HL-60 (cell line): ENCODE measurements at regions not wholly inside any gene's neighbourhood (a gene's known extent, or its start where the extent isn't known, plus 50 kb on each side); places are given as distances from the start of the nearest gene placed in this dataset.

Experiments
- DNase-seq, 2 experiments: peaks; one replicate each; pipeline ENCODE4 v3.0.0-alpha.2; 2010 to 2020; ENCODE audit warnings: low read depth in 1 of 2, low spot score in 1 of 2
- H3K27ac ChIP-seq: fragments of 250-450 bp; sonication (Bioruptor Pico); replicated peaks from 2 replicates; pipeline ENCODE4 v1.5.1; 2020; ENCODE audit warnings: mild to moderate bottlenecking, moderate library complexity
- H3K27me3 ChIP-seq: fragments of 250-450 bp; sonication (Bioruptor Pico); 2 replicates; pipeline ENCODE4 v1.5.1; 2021; ENCODE audit warnings: mild to moderate bottlenecking, moderate library complexity; ENCODE audit not compliant: insufficient read depth, poor library complexity, severe bottlenecking
- H3K4me3 ChIP-seq: replicated peaks from 2 replicates; pipeline ENCODE4 v1.5.1; 2011; ENCODE audit warnings: mild to moderate bottlenecking, control low read depth, low read length; ENCODE audit not compliant: insufficient read depth
- CTCF ChIP-seq: IDR thresholded peaks from one replicate; pipeline ENCODE4 v1.5.1; 2011; ENCODE audit warnings: low read length, control low read depth, inconsistent platforms; ENCODE audit not compliant: insufficient read depth
- GABPA ChIP-seq: IDR thresholded peaks from 2 replicates; pipeline ENCODE4 v1.6.1; 2012; ENCODE audit warnings: low read depth
- POLR2AphosphoS5 ChIP-seq: IDR thresholded peaks from 2 replicates; pipeline ENCODE4 v1.6.1; 2012; ENCODE audit warnings: low read depth
- REST ChIP-seq: IDR thresholded peaks from 2 replicates; pipeline ENCODE4 v1.6.1; 2012; ENCODE audit warnings: low read depth; ENCODE audit not compliant: insufficient replicate concordance
- SPI1 ChIP-seq: IDR thresholded peaks from 2 replicates; pipeline ENCODE4 v1.6.1; 2012; ENCODE audit warnings: low read depth, mild to moderate bottlenecking, borderline replicate concordance

GRCh38 chr18:38612904-38613303, 1047.3 kb upstream of the CELF4 start:
- Histone ChIP-seq H3K27me3 (no peaks in the 10 kb centered on the region), H3K27ac (no peak overlapping the region), H3K4me3 (no peak overlapping the region)
- TF ChIP-seq POLR2AphosphoS5 (no peak), REST (no peak), SPI1 (no peak), GABPA (no peak), CTCF (no peak)
- DNase-seq, result no peak

- H3K4me3 ChIP-seq, result no peak overlapping the region
- no peaks in the 10 kb centered on the region for H3K27me3 ChIP-seq
- H3K27ac ChIP-seq, result no peak overlapping the region
- TF ChIP-seq REST, result no peak
- TF ChIP-seq GABPA, result no peak
- no peak for TF ChIP-seq SPI1
- no peak for TF ChIP-seq POLR2AphosphoS5
- TF ChIP-seq CTCF, result no peak
- no peak for DNase-seq
These were observed 1045.7 kb upstream of the CELF4 start for GRCh38 chr18:38611036-38611964.

- H3K27me3 ChIP-seq, result no peaks in the 10 kb centered on the region
- H3K4me3 ChIP-seq, result no peak overlapping the region
- no peak overlapping the region for H3K27ac ChIP-seq
- DNase-seq, result no peak
- TF ChIP-seq CTCF, result no peak
- no peak for TF ChIP-seq POLR2AphosphoS5
- no peak for TF ChIP-seq REST
- no peak for TF ChIP-seq SPI1
- TF ChIP-seq GABPA, result no peak
These were observed 1041.2 kb upstream of the CELF4 start for GRCh38 chr18:38606841-38607240.
